GM19372 (cell line): ENCODE measurements at regions not wholly inside any gene's neighbourhood (a gene's known extent, or its start where the extent isn't known, plus 50 kb on each side); places are given as distances from the start of the nearest gene placed in this dataset.
"Not testable (repeated sequence)": the region's sequence is repeated elsewhere in the genome, so short reads cannot be mapped to it uniquely, and the experiment has no call there.

Source experiments
- ATAC-seq: cut with Tn5 transposase; IDR thresholded peaks from one replicate; pipeline ENCODE4 v1.9.1; 2021; ENCODE audit warnings: mild to moderate bottlenecking, low read depth, moderate library complexity; ENCODE audit not compliant: unreplicated experiment

DNA sequence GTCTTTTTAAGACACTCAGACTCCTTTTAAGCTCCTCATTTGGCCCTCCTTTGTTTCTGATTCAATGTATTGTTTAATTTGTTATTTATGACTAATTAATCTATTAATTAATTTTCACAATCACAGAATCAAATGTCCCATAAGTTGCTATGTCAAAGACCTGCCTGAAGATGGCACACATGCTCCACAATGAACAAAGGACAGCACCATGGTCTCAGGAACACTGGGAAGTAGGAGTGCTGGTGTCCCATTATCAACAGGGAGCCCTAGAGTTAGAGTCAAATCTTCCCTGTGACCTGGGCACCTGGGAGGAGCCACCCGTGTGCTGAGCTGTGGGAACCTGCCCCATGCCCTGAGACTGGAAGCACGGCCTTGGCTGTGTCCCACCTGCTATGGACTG lies 1164.3 kb downstream of the RPIA start:
- ATAC-seq = not testable (repeated sequence)

DNA sequence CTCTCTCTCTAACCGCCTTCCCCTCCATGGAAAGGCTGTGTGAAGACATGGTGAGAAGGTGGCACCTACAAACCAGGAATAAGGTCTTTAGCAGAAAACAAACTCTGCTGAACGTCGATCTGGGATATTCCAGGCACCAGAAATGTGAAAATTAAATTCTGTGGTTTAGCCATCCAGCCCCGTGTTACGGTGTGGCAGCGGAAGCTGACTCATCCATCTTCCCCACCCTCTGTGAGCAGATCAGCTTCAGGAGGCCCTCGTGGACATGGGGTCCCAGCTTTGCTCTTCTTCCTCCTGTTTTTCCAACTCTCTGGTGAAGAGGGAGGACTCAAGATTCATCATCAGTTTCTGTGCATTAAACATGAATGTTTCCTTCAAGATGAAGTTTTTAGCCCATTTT lies 1164.8 kb downstream of the RPIA start:
- not testable (repeated sequence) for ATAC-seq

DNA sequence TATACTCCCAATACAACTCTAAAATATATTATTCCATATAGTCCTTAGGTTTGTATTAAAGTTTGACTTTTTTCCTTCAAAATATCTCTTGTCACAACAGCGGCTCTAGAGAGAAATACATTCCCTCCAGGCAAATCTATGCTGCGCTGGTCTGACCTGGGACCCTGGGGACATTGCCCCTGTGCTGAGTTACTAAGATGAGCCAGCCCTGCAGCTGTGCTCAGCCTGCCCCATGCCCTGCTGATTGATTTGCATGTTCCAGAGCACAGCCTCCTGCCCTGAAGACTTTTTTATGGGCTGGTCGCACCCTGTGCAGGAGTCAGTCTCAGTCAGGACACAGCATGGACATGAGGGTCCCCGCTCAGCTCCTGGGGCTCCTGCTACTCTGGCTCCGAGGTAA lies 1170.7 kb downstream of the RPIA start:
- ATAC-seq = not testable (repeated sequence)

DNA sequence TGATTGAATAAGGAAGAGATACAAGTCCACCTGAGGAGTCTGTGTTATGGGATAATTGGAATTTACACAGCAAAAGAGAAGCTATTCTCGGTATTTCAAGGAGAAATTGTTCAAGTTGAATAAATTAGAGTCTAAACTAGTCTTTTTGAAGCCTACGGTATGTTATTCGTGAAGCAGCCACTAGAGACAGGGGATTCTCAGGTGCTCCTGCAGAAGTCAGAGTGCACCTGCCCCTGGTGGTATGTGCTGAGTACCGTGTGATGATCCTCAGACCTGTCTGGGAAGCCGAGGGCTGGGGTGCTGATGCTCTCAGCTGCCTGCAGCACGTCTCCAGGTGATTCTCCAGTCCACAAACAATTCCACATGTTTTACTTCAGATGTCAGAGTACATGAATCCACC lies 1171.7 kb downstream of the RPIA start:
- not testable (repeated sequence) for ATAC-seq

DNA sequence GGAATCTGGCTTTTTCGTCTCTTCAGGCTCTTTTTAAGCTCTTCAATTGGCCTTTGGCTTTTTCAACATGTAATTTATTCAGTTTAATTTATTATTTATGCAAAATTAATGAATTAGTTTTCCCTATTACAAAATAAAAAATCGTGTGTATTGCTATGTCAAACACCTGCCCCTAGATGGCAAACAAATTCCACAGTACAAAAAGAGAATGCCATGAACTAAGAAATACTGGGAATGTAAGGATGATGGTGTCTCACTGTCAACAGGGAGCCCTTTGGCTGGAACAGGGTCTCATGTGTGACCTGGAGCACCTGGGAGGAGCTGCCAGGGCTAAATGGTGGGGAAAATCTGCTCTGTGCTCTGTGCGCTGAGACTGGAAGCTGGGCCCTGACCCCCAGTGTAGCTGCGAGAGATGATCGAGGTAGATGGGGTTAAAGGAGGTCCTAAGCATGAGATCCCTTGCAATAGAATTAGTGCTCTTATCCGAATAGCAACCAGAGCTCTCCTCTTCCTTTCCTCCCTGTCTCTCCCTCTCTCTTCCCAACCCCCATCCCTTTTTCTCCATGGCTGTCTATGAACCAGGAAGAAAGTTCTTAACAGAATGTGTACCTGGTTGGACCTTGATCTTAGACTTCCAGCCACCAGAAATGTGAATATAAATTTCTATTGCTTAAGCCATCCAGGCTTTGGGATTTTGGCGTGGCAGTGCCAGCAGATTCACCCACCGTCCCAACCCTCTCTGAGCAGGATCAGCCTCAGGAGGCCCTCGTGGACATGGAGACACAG lies 1183.5 kb downstream of the RPIA start:
- ATAC-seq = not testable (repeated sequence)

DNA sequence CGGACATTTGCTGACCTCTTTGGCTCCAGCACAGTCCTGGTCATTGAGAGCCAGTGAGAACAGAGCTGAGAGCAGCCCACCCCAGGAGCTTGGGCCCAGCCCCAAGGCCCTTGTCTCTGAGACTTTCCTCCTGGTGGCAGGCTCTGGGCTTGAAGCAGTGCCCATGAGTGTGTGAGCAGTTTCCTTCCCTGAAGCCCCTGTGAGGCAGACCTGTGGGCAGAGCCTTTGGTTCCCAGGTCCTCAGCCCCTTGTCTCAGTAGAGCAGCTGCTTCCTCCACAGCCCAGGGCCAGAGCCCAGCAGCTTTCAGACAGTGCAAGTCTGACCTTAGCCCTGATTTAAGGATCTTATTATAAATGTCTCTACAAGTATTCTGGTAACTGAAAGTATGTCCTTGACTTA lies 1185.0 kb downstream of the RPIA start:
- ATAC-seq = not testable (repeated sequence)

DNA sequence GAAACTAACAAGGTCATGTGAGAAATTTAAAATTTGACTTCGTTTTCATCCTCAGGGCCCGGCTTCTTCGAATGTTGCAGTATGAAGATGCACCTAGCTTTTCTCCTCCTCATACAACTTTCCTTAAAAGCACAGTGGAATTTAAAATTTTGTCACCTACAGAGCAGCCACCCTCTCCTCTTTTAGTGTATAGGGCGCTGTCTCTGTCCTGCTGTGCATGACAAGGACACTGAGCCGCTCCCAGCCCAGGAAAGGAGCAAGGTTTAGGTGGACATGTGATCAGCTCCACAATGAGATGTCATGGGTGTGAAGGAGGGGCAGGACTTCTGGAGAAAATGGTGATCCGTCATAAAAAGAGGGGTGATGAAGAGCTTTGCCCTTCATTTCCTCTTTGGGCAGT lies 1185.4 kb downstream of the RPIA start:
- not testable (repeated sequence) for ATAC-seq

DNA sequence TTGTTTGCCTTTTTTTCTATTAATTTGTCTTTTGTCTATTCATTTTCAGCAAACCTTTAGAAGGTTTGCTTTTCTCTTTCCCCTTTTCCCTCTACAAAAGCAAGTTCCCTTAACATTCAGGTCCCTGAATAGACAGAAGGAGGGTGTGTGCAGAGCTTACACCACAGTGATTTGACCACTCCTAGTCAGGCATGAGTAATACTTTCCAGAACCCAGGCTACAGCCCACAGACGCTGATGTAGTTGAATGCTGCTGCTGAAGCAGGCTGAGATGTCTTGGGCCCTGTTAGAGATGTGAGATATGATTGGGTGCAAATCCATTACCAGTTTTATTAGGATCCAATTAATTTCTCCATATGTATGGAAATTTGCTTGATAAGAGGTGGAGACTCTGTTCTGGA lies 1191.4 kb downstream of the RPIA start:
- peak; percentile 86 for ATAC-seq

DNA sequence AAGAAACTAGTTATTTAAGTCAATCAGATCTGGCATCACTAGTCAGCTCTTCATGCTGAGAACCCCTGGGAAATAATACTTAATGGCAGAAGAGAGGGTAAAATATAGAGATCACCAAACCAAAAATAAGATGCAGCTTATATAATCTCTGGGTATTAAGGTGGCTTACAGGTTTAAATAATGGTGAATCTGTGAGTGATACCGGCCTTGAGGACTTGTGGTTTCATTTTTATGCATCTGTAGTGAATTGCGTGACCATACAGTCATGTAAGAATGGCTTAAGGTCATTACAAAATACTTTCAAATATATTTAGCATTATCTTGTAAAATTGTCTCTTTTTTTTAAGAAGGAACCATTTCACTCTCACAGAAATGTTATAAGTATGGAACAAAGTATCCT lies 1192.2 kb downstream of the RPIA start:
- not testable (repeated sequence) for ATAC-seq

DNA sequence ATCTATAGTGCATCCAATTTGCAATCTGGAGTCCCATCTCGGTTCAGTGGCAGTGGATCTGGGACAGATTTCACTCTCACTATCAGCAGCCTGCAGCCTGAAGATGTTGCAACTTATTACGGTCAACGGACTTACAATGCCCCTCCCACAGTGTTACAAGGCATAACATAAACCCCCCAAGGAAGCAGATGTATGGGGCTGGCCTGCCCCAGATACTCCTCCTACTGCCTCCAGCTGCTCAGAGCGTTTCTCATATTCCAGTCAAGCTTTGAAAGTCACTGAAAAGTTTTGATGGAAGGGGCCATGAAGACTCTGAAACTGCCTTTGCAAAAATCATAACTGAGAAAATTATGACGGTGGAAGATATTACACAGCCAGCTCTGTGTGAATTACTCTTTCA lies 1193.6 kb downstream of the RPIA start:
- ATAC-seq = not testable (repeated sequence)

DNA sequence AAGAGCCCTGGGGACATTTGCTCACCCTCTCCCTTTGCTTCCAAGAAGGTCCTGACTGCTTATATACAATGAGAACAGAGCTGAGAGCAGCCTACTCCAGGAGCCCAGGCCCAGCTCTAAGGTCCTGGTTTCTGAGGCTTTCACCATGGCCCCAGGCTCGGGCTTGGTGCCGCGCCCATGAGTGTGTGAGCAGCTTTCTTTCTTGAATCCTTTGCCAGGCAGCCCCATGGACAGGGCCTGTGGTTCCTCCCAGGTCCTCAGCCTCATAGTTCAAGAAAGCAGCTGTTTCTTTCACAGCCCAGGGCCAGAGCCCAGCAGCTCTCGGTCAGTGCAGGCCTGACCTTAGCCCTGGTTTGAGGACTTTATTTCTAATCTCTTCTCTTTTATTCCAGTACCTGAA lies 1197.2 kb downstream of the RPIA start:
- ATAC-seq = not testable (repeated sequence)

DNA sequence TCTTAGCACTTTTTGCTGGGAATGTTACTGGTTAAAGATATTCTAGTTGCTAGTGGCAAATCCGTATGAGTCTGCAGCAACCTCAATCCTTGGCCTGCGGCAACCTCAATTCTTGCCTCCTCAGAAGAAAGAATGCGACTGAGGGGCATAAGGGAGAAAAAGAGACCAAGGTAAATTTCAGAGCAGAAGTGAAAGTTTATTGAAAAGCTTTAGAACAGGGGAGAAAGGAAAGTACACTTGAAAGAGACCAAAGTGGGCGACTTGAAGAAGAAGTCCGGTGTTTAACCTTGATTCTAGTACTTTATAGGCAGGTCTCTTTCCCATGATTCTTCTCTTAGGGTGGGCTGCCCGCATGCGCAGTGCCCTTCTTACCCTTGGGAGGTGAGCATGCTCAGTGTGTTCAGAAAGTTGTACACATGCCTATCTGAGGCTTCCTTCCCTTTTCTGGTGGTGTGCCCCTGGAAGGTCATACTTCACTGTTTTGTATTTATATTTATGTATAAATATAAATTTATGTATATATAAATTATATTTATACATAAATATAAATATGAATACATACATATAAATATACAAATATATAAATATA lies 1198.8 kb downstream of the RPIA start:
- ATAC-seq = not testable (repeated sequence)

DNA sequence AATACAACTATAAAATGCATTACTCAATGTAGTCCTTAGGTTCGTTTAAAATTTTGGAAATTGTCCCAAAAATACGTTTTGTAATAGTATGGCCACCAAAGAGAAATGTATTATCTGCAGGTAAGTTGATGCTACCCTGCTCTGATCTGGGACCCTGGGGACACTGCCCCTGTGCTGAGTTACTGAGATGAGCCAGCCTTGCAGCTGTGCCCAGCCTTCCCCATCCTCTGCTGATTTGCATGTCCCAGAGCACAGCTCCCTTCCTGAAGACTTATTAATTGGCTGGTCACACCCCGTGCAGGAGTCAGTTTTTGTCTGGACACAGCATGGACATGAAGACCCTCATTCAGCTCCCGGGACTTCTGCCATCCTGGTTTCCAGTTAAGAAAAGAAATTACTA lies 1203.5 kb downstream of the RPIA start:
- not testable (repeated sequence) for ATAC-seq

DNA sequence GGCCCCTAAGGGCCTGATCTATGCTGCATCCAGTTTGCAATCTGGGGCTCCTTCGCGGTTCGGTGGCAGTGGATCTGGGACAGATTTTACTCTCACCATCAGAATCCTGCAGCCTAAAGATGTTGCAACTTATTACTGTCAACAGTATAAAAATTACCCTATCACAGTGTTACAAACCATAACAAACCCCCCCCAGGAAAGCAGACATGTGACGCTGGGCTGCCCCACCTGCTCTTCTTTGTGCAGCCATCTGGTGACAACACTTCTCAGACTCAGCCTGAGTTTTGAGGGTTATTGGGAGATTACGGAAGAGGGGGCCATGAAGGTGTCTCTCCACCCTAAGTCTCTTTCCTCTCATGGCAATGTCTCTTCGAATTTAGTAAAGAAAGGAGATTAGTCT lies 1204.2 kb downstream of the RPIA start:
- ATAC-seq = not testable (repeated sequence)

DNA sequence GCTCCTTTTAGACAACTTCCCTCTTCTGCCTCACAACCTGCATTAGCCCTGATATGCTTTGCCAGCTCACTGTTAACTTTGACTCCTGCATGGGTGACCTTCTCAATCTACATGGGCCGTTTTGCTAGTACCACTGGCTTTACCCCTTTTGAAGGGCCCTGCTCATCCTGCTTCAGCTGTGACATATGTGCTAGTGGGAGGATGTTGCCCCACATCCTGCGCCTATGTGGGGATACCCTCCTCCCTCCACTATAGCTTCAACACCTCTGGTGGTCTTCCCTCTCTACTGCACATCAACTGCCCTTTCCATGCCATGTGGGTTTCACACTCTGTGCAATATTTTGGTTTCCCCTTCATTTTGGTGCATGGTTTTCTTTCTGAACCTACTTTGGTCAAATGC lies 1235.5 kb downstream of the RPIA start:
- ATAC-seq = not testable (repeated sequence)

DNA sequence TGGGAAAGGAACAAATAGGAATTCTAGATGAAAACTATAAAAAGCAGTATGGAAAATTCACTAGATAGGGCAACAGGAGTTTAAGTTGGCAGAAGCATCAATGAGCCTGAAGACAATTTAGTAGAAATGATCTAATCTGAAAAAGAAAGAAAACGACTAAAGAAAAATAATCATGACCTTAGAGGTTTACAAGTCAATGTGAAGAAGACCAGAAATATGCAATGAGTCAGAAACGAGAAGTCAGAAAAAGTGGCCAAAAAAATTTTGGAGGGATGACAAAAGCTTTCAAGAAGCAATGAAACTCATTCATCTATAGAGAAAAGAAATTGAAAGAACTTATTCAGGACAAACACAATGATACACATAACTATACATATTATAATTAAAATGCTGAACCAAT lies 1244.0 kb downstream of the RPIA start:
- not testable (repeated sequence) for ATAC-seq

DNA sequence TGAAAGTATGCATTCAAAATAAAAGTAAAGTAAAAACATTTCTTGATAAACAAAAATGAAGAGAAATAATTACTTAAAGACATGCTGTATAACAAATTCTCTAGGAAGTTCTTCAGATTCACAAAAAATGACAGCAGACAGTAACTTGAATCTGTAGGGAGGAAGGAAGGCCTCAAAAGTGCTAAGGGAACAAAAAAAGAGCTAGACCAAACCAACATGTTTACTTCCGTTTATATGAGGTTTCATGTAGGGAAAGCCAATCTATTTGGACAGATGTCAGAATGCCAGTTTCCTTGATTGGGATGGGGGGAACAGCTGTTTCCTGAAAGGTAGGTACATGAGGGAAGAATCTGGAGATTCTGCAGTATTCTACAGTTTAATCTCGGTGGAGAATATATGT lies 1244.5 kb downstream of the RPIA start:
- ATAC-seq = not testable (repeated sequence)

DNA sequence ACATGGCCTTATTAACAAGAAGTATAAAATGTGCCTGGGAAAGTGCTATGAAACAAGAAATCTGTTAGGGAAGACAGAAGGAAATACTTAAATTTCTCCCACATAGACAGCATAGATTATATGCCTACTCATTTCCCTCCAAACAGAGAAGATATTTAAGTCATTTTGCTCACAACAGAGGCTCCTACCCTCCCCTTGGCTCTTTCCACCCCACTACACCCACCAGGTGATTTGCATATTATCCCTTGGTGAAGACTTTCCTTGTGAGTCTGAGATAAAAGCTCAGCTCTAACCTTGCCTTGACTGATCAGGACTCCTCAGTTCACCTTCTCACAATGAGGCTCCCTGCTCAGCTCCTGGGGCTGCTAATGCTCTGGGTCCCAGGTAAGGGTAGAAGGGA lies 1245.1 kb downstream of the RPIA start:
- ATAC-seq = not testable (repeated sequence)

DNA sequence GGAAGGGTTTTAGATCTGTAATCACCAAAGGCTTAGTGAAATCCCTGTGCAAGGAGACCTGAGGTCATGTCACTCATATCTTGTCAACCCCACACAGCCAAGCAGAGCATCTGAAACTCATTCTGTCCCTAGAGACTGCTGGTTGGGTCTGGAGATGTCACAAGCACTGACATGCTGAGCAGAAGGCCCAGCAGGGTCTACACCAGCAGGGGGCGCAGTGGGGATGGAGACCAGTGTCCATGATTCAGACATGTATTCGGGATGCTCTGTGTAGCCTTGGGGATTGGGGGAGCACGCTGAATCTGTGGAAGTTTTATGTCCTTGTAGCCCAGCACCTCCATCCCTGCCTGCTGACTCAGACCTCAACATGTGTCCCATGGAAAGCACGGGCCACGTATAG lies 1247.3 kb downstream of the RPIA start:
- peak; percentile 93 for ATAC-seq

DNA sequence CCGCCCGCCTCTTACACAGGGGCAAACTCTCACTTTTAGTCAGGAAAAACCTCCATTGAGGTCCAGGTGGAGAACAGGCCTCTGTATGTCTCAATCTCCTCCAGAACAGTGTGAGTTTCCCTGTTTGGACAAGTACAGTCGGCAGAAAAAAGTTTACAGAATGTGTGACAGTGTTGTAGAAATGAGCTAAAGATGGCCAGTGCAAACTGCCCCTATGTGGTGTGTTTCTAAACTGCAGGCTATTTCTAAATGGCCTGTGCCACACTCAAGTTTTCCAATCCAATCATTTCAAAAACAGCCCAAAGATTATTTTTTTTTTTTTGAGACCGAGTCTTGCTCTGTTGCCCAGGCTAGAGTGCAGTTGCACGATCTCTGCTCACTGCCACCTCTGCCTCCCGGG lies 1252.8 kb downstream of the RPIA start:
- not testable (repeated sequence) for ATAC-seq

DNA sequence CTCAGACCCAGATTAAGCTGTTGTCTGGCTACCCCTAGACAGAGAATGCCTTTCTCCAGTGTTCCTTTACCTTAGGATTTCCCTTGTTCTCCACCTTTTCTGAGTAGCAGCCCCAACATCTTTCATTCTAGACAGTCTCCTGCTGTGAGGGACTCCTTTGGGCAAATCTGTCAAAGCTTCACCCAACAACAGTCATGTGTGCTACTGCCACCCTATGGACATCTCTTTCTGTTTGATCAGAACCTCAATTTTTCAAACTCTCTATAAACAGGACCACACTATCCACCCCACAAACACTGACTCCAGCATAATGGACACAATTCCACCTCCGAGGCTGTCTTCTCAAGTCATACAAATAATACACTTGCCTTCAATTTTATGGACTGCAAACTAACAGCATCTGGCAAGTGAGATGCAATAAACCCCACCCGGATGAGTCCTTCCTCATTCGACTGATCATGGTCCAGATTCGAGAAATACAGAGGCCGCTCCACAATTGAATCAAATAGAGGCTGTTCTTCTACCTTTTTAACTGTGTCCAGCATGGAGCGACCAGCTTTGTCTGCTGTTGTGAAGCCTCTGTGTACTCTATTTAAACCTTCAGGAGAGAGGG lies 1253.6 kb downstream of the RPIA start:
- not testable (repeated sequence) for ATAC-seq
